ENCODE measurements at regions not wholly inside any gene's neighbourhood (a gene's known extent, or its start where the extent isn't known, plus 50 kb on each side); places are given as distances from the start of the nearest gene placed in this dataset.

- WGBS, 4 donors: 10 to 25% (median 16%) methylated on average over 1 of the region's 1 CpG
- H3K27ac ChIP-seq: no peak overlapping the region
- no peaks in the 10 kb centered on the region for H3K27me3 ChIP-seq
- H3K9me3 ChIP-seq: no peaks in the 10 kb centered on the region
- ATAC-seq: no peak
- H3K4me3 ChIP-seq: no peak overlapping the region
- H3K4me1 ChIP-seq: no peaks in the 10 kb centered on the region
- intact Hi-C loops (cut with DNase I): no loop called here
- no peaks in the 10 kb centered on the region for H3K36me3 ChIP-seq
- no peak for TF ChIP-seq POLR2A (IDR thresholded peaks at IDR 0.05)
- TF ChIP-seq, protein P1, sequence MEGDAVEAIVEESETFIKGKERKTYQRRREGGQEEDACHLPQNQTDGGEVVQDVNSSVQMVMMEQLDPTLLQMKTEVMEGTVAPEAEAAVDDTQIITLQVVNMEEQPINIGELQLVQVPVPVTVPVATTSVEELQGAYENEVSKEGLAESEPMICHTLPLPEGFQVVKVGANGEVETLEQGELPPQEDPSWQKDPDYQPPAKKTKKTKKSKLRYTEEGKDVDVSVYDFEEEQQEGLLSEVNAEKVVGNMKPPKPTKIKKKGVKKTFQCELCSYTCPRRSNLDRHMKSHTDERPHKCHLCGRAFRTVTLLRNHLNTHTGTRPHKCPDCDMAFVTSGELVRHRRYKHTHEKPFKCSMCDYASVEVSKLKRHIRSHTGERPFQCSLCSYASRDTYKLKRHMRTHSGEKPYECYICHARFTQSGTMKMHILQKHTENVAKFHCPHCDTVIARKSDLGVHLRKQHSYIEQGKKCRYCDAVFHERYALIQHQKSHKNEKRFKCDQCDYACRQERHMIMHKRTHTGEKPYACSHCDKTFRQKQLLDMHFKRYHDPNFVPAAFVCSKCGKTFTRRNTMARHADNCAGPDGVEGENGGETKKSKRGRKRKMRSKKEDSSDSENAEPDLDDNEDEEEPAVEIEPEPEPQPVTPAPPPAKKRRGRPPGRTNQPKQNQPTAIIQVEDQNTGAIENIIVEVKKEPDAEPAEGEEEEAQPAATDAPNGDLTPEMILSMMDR (IDR thresholded peaks at IDR 0.05): no peak
- DNase-seq: no peak
Observed at GRCh38 chr4:133565379-133565778, 416.3 kb downstream of the PCDH10 start.

GRCh38 chr4:133559987-133560386 lies 410.9 kb downstream of the PCDH10 start:
- WGBS, 4 donors: 79 to 86% (median 85%) methylated on average over 6 of the region's 6 CpGs
- no peaks in the 10 kb centered on the region for H3K27me3 ChIP-seq
- H3K9me3 ChIP-seq: no peaks in the 10 kb centered on the region
- no peak overlapping the region for H3K4me3 ChIP-seq
- ATAC-seq: no peak
- no peaks in the 10 kb centered on the region for H3K4me1 ChIP-seq
- H3K27ac ChIP-seq: no peak overlapping the region
- TF ChIP-seq, protein P1 (IDR thresholded peaks at IDR 0.05): no peak
- TF ChIP-seq POLR2A (IDR thresholded peaks at IDR 0.05): no peak
- DNase-seq: no peak
- intact Hi-C loops (cut with DNase I): no loop called here
- H3K36me3 ChIP-seq: no peaks in the 10 kb centered on the region

- no peak overlapping the region for H3K4me3 ChIP-seq
- WGBS, 4 donors: 44 to 63% (median 55%) methylated on average over 1 of the region's 1 CpG
Observed at GRCh38 chr4:133555671-133556070, 406.6 kb downstream of the PCDH10 start.

GRCh38 chr4:133550436-133550835 lies 401.3 kb downstream of the PCDH10 start:
- no peak for TF ChIP-seq POLR2A (IDR thresholded peaks at IDR 0.05)
- TF ChIP-seq, protein P1 (IDR thresholded peaks at IDR 0.05): no peak
- H3K4me1 ChIP-seq: no peaks in the 10 kb centered on the region
- 68 to 82% (median 77%) methylated on average over 4 of the region's 4 CpGs for whole genome bisulfite sequencing, 4 donors
- intact Hi-C loops (cut with DNase I): no loop called here
- ATAC-seq (no peak), DNase-seq (no peak)
- H3K27me3 ChIP-seq: no peaks in the 10 kb centered on the region
- no peak overlapping the region for H3K27ac ChIP-seq
- H3K9me3 ChIP-seq: no peaks in the 10 kb centered on the region
- no peak overlapping the region for H3K4me3 ChIP-seq
- no peaks in the 10 kb centered on the region for H3K36me3 ChIP-seq

More at GRCh38 chr4:133555671-133556070, 406.6 kb downstream of the PCDH10 start:
- no peaks in the 10 kb centered on the region for H3K9me3 ChIP-seq
- DNase-seq (no peak), ATAC-seq (no peak)
- H3K27ac ChIP-seq: no peak overlapping the region
- no peaks in the 10 kb centered on the region for H3K36me3 ChIP-seq
- H3K4me1 ChIP-seq: no peaks in the 10 kb centered on the region
- TF ChIP-seq POLR2A (IDR thresholded peaks at IDR 0.05): no peak
- TF ChIP-seq, protein P1 (IDR thresholded peaks at IDR 0.05): no peak
- H3K27me3 ChIP-seq: no peaks in the 10 kb centered on the region
- intact Hi-C loops (cut with DNase I): no loop called here
